A204.1 (cell line): ENCODE measurements at regions not wholly inside any gene's neighbourhood (a gene's known extent, or its start where the extent isn't known, plus 50 kb on each side); places are given as distances from the start of the nearest gene placed in this dataset.

Experiments used
- FAIRE-seq: peaks from 2 replicates; lab custom pipeline; 2012; peaks lifted over from hg19 to GRCh38; lab: Jason Lieb, UNC

GRCh38 chr18:38329145-38329544, 763.5 kb upstream of the CELF4 start:
- no peak for FAIRE-seq

GRCh38 chr18:38322206-38322605, 756.6 kb upstream of the CELF4 start:
- no peak for FAIRE-seq

DNA sequence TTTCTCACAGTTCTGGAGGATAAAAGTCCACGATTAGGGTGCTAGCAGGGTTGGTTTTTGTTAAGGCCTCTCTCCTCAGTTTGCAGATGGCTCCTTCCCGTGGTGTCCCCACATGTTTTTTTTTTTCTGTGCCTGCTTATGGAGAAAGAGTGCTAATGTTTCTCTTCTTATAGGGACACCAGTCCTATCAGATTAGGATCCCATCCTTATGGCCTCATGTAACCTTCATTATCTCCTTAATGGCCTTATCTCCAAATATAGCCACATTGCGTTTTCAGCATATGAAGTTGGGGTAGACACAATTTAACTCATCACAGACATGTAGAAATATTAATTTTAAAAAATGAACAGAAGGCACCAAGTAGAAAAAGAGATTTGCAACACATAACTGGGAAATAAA, 755.7 kb upstream of the CELF4 start:
- no peak for FAIRE-seq

DNA sequence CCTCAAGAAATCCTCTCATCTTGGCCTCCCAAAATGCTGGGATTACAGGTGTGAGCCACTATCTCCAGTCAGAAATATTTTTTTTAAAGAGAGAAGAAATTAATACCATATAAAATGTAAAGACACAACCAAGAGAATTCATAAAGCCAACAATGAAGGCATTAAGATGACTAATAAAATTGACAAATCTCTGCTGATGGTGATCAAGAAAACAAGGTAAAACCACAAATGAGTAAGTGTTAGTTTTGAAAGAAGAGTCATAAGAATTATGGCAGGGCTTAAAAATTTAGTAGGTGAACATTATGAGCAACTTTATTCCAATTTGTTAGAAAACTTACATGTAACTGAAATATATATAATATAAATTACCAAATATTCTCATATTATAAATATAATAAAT, 752.8 kb upstream of the CELF4 start:
- FAIRE-seq, result no peak

- FAIRE-seq, result no peak
Measured at GRCh38 chr18:38313831-38314230, 748.2 kb upstream of the CELF4 start.

- FAIRE-seq, result no peak
Measured at GRCh38 chr18:38312532-38312931, 746.9 kb upstream of the CELF4 start.

DNA sequence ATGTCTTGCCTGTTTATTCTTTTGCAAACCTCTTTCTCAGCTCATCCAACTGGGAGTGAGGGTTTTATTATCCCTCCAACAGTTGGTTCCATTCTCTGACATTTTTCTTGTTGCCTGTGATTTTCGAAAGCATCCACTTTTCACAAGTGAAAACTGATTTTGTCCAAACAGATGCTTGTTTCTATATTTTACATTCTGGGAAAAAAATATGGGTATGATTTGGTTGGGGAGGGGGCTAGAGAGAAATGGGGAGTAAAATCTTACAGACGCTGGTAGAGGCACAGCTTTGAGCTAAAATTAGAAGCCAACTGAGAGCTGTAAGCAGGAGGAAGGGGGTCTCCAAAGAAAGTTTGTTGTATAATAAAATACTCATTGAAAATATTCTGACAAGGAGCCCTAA, 745.3 kb upstream of the CELF4 start:
- no peak for FAIRE-seq

GRCh38 chr18:38307914-38308313, 742.3 kb upstream of the CELF4 start:
- no peak for FAIRE-seq

- FAIRE-seq, result no peak
Measured at GRCh38 chr18:38305961-38306360, 740.4 kb upstream of the CELF4 start.

- no peak for FAIRE-seq
Measured at GRCh38 chr18:38301621-38302020, 736.0 kb upstream of the CELF4 start.

GRCh38 chr18:38297910-38298309, 732.3 kb upstream of the CELF4 start:
- no peak for FAIRE-seq

DNA sequence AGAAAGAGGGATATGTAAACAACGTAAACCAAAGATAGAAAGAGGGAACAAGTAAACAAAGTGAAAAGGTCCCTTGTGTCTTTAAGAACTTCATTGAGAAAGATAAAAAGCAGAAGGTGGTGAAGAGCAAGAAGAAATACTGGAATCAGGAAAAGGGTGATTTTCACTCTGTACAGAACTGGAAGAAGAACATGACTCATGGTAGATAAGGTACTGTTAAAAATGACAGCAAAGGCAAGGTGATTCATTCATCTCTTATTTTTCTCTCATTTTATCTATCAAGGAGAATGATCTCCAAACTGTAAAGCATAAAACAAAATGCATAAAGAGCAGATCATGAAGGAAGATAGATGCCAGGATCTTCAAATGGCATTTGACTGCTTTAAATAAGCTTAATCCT, 724.6 kb upstream of the CELF4 start:
- FAIRE-seq, result no peak

- FAIRE-seq, result no peak
Measured at GRCh38 chr18:38284972-38285371, 719.4 kb upstream of the CELF4 start.

GRCh38 chr18:38263066-38263465, 697.5 kb upstream of the CELF4 start:
- FAIRE-seq, result no peak

DNA sequence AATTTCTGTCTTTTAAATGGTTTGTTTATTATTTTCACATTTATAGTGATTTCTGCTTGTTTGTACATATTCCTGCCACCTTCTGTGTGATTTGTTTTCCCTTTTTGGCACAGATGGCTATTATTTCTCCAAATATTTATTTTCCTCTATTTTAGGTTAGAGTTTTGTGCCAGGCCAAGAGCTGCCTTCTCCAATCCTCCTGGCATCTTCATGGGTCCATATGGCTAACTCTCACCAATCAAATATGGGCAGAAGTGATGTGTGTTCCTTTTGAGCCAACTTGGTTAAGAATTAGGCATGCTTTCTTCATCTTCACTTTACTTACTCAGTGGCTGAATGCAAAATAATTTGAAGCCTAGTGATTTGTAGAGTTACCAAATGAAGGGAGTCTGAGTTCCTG, 697.1 kb upstream of the CELF4 start:
- FAIRE-seq, result no peak

- FAIRE-seq, result no peak
Measured at GRCh38 chr18:38257661-38258060, 692.1 kb upstream of the CELF4 start.

DNA sequence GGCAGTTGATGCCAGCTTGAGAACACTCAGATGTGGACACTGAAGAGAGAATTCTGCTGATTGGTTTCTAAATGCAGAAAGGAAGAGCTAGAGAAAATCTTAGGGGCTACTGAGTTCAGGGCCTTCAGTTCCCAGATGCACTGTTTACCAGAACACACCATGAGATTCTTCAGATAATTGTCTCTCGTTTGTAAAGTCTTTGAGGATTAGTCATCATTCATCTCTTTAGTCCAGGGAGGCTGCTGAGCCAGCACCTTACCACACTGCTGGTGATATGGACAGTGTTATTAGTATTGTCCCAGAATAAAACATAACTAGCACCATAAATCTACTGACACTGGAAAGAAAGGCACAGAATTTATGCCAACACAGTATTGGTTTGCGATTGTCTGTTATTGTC, 690.8 kb upstream of the CELF4 start:
- no peak for FAIRE-seq

- no peak for FAIRE-seq
Measured at GRCh38 chr18:38250971-38251370, 685.4 kb upstream of the CELF4 start.

DNA sequence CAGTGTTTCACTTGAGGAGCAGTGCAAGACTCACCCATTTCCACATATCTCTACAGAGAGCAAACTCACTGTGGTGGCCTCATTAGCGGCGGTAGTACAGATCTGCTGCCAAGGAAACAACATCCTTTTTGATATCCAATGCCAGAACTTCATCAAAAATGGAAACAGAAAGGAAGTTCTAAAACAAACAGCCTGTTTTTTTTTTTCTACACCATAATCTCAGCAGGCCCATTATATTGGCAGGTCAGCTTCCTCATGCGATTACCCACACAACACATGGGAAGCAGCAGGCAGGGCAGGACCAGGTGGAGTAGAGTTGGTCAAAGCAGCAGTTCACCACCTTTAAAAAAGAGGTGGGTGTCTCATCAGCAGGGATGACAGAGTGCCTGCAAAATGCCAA, 678.9 kb upstream of the CELF4 start:
- no peak for FAIRE-seq

- FAIRE-seq, result no peak
Measured at GRCh38 chr18:38243291-38243690, 677.7 kb upstream of the CELF4 start.

DNA sequence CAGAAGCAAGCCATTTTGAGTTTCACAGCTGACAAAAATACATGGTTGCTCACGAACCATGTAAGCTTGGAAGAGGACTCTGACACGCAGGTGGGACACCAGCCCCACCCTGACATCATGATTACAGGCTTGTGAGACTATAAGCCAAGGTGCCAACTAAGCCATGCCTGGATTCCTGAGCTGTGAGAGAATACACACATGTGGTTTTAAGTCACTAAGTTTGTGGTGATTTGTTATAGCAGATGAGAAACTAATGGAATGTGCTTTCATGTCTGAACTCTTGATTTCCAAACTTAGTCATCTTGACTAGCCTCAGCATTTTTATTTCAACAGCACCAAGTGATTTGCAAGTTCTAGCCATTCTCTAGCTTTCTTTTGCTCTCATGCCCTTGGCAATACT, 676.1 kb upstream of the CELF4 start:
- FAIRE-seq, result no peak

DNA sequence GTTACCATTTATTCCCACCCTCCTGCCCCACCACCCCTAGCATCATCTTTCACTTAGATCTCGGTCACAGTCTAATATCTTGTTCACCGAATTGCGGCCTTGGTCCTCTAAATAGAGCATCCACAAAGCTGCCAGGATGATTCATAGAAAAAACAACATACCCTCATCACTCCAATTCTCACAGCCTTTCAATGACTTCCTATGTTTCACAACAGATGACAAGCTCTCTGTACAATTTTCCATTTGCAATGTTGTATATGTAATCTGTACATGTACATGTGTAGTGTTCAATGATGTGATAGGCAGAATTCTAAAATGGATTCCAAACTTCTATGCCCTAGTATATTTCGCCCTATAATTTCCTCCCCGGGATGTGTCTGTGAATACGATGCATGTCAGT, 675.6 kb upstream of the CELF4 start:
- no peak for FAIRE-seq

DNA sequence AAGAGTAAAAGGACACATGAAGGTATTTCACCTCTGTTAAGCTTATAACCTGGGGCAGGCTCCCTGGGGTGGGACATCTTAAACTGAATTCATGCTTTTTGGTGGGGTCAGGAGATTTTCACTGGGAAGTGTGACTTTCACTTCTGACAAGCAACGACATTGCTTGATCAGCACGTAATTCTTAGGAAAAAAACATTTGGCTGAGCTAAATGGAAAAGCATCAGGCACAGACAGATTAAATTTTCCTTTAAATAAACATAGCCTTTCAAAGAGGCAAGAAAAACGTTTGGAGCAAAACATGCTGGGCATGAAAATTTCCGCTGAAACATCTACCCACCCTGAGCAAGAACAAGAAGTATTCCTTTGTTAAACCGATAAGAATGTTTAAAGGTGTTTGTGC, 674.0 kb upstream of the CELF4 start:
- no peak for FAIRE-seq

DNA sequence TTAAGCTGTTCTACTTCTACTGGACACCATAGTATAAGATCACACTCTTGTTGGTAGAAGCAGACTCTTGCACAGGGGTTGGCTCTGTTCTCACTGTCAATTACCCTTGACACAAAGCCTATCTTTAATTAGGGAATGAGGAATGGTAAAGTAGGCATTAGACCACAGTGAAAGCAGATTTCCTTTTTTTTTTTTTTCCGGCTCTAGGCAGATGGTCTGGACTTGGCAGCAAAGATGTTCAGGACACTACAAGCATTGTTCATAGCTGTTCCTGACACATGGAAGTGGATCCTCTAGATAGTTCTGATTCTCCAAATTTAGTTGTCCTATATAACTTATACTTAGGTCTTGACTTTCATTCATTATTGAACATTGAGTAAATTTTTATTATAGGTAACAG, 672.2 kb upstream of the CELF4 start:
- no peak for FAIRE-seq

DNA sequence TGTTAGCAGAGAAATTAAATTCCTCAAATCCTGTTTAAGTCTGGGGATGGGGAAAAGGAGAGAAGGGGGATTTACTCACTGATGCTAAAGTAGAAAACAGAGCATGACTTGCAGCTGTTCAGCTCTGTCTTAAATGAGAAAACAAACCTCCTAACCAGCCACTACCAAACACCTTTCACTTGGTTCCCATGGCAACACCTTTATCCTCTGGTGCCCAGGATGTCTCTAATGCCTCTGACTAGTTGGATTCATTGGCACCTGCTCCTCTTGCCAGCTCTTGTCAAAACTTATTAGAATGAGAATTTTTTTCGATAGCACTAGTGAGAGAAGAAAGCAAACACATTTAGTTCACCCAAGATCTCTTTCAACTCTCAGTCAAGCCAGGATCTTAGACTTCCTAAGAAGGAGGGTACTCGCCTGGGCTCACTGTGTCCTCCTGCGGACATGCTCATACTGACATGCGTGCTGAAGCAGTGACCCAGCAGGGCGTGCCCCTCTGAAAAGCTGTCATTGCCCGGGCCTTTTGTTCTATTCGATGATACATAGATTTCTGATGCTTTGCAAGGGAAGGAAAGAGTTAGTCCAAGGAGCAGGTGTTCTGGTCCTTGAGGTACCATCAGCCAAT, 656.0 kb upstream of the CELF4 start:
- FAIRE-seq, result no peak
